ENCODE measurements at regions not wholly inside any gene's neighbourhood (a gene's known extent, or its start where the extent isn't known, plus 50 kb on each side); places are given as distances from the start of the nearest gene placed in this dataset.
"Not testable (repeated sequence)": the region's sequence is repeated elsewhere in the genome, so short reads cannot be mapped to it uniquely, and the experiment has no call there.

DNA sequence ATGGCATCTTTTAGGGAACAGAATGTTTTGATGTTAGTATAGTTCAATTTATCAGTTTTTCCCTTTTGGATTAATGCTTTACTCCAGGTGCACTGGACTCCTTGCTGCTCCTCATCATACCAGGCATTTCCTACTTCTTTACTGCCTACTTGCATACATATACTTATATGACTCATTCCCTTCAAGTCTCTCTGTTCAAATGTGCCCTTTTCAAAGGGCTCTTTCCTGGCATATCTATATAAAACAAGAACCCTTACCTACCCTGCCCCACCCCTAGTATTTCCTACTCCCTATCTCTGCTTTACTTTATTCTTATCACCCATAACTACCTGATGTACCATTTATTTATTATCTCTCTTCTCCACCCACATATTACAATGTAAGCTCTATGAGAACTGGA, 90.6 kb downstream of the CAPZA3 start:
- Histone ChIP-seq H3K4me3 (no peak overlapping the region), H3K4me1 (no peaks in the 10 kb centered on the region), H3K27ac (no peak overlapping the region), H3K36me3 (no peaks in the 10 kb centered on the region), H3K9me3 (no peaks in the 10 kb centered on the region), H3K27me3 (no peaks in the 10 kb centered on the region)
- TF ChIP-seq, protein P1, sequence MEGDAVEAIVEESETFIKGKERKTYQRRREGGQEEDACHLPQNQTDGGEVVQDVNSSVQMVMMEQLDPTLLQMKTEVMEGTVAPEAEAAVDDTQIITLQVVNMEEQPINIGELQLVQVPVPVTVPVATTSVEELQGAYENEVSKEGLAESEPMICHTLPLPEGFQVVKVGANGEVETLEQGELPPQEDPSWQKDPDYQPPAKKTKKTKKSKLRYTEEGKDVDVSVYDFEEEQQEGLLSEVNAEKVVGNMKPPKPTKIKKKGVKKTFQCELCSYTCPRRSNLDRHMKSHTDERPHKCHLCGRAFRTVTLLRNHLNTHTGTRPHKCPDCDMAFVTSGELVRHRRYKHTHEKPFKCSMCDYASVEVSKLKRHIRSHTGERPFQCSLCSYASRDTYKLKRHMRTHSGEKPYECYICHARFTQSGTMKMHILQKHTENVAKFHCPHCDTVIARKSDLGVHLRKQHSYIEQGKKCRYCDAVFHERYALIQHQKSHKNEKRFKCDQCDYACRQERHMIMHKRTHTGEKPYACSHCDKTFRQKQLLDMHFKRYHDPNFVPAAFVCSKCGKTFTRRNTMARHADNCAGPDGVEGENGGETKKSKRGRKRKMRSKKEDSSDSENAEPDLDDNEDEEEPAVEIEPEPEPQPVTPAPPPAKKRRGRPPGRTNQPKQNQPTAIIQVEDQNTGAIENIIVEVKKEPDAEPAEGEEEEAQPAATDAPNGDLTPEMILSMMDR (IDR thresholded peaks at IDR 0.05): no peak
- DNase-seq (ENCODE audit: low spot score in 2 of 2): no peak
- intact Hi-C loops (cut with DNase I): no loop called here

DNA sequence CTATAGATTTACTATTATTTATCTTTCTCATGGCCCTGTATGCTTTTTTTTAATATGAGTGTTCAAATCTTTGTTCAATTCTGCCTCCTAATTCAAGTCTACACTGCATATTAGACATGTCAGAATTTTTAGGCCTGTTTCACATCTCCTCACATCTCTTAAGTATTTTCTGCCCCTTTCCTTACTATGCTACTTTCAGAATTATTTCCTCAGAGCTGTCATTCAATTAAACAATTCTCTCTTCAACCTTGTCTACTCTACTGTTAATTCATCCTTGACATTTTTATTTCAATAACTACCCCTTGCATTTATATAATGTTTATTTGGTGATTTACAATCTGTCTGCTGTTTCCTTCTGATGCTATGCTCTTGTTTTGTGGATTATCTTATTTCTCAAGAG, 91.1 kb downstream of the CAPZA3 start:
- Histone ChIP-seq H3K9me3 (no peaks in the 10 kb centered on the region), H3K4me1 (no peaks in the 10 kb centered on the region), H3K36me3 (no peaks in the 10 kb centered on the region), H3K4me3 (no peak overlapping the region), H3K27me3 (no peaks in the 10 kb centered on the region), H3K27ac (no peak overlapping the region)
- intact Hi-C loops (cut with DNase I): no loop called here
- TF ChIP-seq, protein P1 (IDR thresholded peaks at IDR 0.05): no peak
- no peak for DNase-seq (ENCODE audit: low spot score in 2 of 2)

DNA sequence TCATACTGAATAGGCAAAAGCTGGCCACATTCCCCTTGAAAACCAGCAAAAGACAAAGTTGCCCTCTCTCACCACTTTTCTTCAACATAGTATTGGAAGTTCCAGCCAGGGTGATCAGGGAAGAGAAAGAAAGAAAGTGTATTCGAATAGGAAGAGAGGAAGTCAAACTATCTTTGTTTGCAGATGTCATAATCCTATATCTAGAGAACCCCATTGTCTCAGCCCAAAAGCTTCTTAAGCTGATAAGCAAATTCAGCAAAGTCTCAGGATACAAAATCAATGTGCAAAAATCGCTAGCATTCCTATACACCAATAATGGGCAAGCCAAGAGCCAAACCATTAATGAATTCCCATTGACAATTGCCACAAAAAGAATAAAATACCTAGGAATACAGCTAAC, 95.0 kb downstream of the CAPZA3 start:
- H3K9me3 ChIP-seq; DNase-seq (ENCODE audit: low spot score in 2 of 2); H3K36me3 ChIP-seq; H3K4me3 ChIP-seq; H3K27me3 ChIP-seq; H3K27ac ChIP-seq; H3K4me1 ChIP-seq; intact Hi-C loops (cut with DNase I): not testable (repeated sequence)

DNA sequence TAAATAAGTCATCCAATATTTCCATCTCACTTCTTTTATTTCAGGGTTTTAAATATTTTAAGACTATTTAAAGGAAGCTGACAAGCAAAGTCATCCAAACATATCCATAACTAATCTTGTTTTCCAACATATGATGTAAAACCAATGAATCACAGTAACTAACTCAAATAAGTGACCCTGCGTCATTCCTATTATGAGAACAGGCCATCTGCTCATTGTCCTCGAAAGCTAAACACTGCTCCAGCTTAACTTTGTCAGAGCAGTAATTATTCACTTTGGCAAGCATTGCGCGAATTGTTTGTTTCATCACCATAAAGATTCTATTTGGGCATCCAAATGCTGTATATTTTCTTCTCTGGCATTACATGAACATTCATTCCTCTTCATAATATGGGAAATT, 99.1 kb downstream of the CAPZA3 start:
- no peak for DNase-seq (ENCODE audit: low spot score in 2 of 2)
- Histone ChIP-seq H3K27me3 (no peaks in the 10 kb centered on the region), H3K9me3 (peaks cover 0 to 4% of the 10 kb centered on the region in 2 donors), H3K4me3 (no peak overlapping the region), H3K4me1 (no peaks in the 10 kb centered on the region), H3K27ac (no peak overlapping the region), H3K36me3 (no peaks in the 10 kb centered on the region)
- TF ChIP-seq, protein P1 (IDR thresholded peaks at IDR 0.05): no peak
- intact Hi-C loops (cut with DNase I): no loop called here

DNA sequence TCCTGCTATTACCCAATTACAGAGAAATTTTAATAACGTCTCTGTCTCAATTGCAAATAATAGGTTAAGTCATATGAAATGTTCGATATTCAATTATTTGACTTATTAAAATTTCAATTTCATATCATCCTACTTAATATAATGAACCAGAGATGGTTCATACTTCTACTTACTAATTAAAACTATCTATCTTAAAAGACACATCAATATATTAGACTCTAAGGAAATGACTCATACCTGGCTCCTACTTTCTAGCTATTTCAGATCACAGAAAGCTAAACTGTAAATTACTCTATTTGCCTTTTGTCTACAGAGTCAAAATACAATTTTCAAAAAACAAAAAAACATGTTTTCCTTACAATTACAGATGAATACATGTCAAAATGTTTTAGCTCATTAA, 99.6 kb downstream of the CAPZA3 start:
- DNase-seq (ENCODE audit: low spot score in 2 of 2): no peak
- H3K27me3 ChIP-seq: no peaks in the 10 kb centered on the region

DNA sequence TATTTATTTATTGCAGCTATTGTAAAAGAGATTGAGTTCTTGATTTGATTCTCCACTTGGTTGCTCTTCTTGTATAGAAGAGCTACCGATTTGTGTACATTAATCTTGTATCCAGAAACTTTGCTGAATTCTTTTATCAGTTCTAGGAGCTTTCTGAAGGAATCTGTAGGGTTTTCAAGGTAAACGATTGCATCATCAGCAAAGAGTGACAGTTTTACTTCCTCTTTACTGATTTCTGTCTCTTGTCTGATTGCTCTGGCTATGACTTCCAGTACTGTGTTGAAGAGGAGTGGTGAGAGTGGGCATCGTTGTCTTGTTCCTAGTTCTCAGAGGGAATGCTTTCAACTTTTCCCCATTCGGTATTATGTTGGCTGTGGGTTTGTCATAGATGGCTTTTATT, 103.1 kb downstream of the CAPZA3 start:
- intact Hi-C loops (cut with DNase I); H3K27ac ChIP-seq; DNase-seq (ENCODE audit: low spot score in 2 of 2); H3K36me3 ChIP-seq; H3K9me3 ChIP-seq; H3K4me1 ChIP-seq; H3K4me3 ChIP-seq; H3K27me3 ChIP-seq: not testable (repeated sequence)

More for the DNA sequence above, 99.6 kb downstream of the CAPZA3 start:
- H3K36me3 ChIP-seq: no peaks in the 10 kb centered on the region
- peaks cover 0 to 4% of the 10 kb centered on the region in 2 donors for H3K9me3 ChIP-seq
- no peaks in the 10 kb centered on the region for H3K4me1 ChIP-seq
- no peak overlapping the region for H3K4me3 ChIP-seq
- TF ChIP-seq, protein P1 (IDR thresholded peaks at IDR 0.05): no peak
- intact Hi-C loops (cut with DNase I): no loop called here
- no peak overlapping the region for H3K27ac ChIP-seq

DNA sequence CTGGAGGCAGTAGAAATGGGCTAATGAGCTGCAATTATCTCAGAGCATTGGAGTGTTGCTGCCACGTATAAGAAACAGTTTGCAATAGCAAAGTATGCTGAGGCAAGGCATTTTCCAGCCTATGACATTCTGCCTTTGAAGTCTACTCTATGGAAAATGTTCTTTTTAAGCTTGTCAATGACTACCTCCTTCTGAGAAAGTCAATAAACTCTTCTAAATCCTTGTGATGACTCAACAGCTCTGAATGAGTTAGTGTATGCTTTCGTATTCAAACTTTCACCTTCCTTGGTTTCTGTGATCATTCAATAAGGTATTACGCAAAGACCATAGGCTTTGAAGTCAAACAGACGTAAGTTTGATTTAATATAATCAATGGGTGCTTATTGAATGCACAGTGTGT, 111.2 kb downstream of the CAPZA3 start:
- intact Hi-C loops (cut with DNase I): no loop called here
- Histone ChIP-seq H3K9me3 (no peaks in the 10 kb centered on the region), H3K27ac (no peak overlapping the region), H3K36me3 (no peaks in the 10 kb centered on the region), H3K27me3 (no peaks in the 10 kb centered on the region), H3K4me3 (no peak overlapping the region), H3K4me1 (no peaks in the 10 kb centered on the region)
- TF ChIP-seq, protein P1 (IDR thresholded peaks at IDR 0.05): no peak
- DNase-seq (ENCODE audit: low spot score in 2 of 2): no peak
